GM12873 (cell line): ENCODE measurements at regions not wholly inside any gene's neighbourhood (a gene's known extent, or its start where the extent isn't known, plus 50 kb on each side); places are given as distances from the start of the nearest gene placed in this dataset.

Experiments
- TF ChIP-seq, protein P1 (sequence below): IDR thresholded peaks from 2 replicates; pipeline ENCODE4 v1.5.1; 2012; ENCODE audit warnings: low read depth, mild to moderate bottlenecking, moderate library complexity, low read length, control low read depth; ENCODE audit not compliant: insufficient read depth; ENCODE audit errors: missing control alignments

DNA sequence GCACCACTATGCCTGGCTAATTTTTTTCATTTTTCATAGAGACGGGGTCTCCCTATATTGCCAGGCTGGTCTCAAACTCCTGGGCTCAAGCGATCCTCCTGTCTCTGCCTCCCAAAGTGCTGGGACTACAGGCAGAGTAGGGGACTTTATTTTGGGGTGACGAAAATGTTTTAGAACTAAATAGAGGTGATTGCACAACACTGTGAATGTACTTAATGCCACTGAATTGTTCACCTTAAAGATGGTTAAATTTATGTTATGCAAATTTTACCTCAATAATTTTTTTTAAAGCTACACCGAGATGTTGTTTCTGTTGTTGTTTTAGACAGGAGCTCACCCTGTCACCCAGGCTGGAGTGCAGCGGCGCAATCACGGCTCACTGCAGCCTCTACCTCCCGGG, 111.9 kb upstream of the SEC14L1 start:
- TF ChIP-seq, protein P1, sequence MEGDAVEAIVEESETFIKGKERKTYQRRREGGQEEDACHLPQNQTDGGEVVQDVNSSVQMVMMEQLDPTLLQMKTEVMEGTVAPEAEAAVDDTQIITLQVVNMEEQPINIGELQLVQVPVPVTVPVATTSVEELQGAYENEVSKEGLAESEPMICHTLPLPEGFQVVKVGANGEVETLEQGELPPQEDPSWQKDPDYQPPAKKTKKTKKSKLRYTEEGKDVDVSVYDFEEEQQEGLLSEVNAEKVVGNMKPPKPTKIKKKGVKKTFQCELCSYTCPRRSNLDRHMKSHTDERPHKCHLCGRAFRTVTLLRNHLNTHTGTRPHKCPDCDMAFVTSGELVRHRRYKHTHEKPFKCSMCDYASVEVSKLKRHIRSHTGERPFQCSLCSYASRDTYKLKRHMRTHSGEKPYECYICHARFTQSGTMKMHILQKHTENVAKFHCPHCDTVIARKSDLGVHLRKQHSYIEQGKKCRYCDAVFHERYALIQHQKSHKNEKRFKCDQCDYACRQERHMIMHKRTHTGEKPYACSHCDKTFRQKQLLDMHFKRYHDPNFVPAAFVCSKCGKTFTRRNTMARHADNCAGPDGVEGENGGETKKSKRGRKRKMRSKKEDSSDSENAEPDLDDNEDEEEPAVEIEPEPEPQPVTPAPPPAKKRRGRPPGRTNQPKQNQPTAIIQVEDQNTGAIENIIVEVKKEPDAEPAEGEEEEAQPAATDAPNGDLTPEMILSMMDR = no peak

- TF ChIP-seq, protein P1 = no peak
These were observed 107.8 kb upstream of the SEC14L1 start for GRCh38 chr17:77032929-77033328.

DNA sequence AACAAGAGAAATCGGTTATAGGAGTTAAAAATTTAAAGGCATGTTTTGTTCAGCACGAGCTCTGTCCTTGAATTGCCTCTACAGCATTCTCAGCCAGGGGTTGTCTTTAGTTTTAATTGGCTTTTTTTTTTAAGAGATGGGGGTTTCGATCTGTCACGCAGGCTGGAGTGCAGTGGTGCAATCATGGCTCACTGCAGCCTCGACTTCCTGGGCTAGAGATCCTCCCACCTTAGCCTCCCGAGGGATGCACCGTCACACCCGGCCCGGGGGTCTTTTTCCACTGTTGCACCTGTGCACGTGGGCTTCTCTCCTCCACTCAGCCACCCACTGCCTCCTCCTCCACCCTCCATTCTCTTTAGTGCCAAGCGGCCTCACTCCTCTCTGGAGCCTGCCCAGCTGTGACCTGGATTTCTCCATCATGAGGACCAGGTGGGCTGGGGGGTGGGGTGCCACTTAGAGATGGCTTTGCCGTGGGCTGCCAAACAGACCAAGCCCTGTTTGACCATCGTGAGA, 106.8 kb upstream of the SEC14L1 start:
- TF ChIP-seq, protein P1 = no peak

DNA sequence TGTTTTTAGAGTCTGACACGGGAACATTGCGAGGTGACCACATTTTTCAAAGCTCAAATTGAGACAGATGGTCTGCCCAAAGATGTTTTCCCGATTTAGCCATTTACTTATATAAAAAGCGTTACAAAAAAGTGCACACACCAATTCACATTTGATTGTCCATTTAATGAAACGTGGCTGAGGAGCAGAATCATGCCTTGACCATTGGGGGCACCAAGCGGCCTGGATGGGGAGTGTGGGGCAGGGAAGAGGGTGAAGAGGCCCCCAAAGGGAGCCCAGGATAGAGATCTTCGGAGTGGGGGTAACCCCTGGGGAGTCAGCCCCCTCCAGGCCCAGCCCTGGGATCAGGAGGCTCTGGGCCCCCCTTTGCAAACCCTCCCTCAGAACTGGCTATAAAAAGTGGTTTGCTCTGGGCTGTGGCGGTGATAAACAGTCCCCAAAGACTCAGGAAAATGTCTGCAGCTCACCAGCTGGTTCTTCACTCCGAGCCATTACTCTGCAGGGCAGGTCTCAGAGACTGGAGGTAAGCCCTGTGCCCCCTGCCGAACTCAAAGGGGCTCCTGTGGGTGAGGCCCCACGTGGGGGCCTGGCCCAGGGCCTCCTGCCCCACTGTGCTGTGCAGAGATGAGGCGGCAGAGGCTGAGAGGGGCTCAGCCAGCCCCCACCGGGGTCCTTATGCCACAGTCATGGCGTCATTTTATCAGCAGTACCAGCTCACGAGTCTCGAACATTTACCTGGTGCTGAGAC, 105.9 kb upstream of the SEC14L1 start:
- TF ChIP-seq, protein P1 = no peak

- TF ChIP-seq, protein P1 = no peak
These were observed 105.2 kb upstream of the SEC14L1 start for GRCh38 chr17:77035526-77035925.

DNA sequence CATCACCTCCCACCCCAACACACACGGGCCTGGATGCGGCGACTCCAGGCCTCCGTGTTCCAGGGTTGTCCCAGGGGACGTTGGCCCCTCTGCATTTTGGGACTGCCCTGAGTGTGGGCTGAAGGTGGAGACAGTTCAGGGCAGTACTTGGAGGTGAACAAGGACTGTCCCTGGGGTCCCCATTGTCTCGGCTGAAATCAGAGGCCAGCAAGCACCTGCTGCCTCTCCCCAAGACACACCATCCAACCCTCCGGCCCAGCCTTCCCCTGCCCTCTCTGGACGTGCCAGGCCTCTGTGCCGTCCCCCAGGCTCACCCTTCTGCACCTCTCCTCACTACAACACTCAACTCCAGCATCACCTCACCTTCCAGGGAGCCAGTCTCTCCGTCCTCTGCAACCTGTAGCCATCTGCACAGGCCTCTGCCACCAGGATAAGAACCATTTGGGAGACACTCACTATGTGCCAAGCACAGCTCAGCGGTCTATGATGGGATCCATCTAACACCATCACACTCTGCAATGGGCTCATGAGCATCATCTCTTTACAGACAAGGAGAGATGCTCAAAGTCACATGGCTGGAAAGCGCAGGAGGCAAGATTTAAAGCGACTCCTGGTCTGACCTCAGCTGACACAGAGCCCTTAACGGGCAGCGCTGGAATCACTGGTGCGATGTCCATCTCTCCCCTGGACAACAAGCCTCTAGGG, 104.5 kb upstream of the SEC14L1 start:
- TF ChIP-seq, protein P1 = no peak

- TF ChIP-seq, protein P1 = peak; percentile 22
These were observed 103.9 kb upstream of the SEC14L1 start for GRCh38 chr17:77036841-77037381.
